Hepatocyte (in vitro differentiated cells): ENCODE measurements at regions not wholly inside any gene's neighbourhood (a gene's known extent, or its start where the extent isn't known, plus 50 kb on each side); places are given as distances from the start of the nearest gene placed in this dataset.

Source experiments
- DNase-seq: peaks from one replicate; pipeline ENCODE4 v3.0.0-alpha.2; 2016; ENCODE audit warnings: low spot score
- H2AFZ ChIP-seq: fragments of 200-600 bp; sonication (generic); 2 replicates; pipeline ENCODE4 v1.6.0; 2016; ENCODE audit warnings: antibody characterized with exemption, mild to moderate bottlenecking
- H3K27ac ChIP-seq: fragments of 200-600 bp; sonication (generic); 2 replicates; pipeline ENCODE4 v1.5.1; 2016; ENCODE audit warnings: mild to moderate bottlenecking
- H3K27me3 ChIP-seq: fragments of 200-600 bp; sonication (generic); 2 replicates; pipeline ENCODE4 v1.6.1; 2016
- H3K36me3 ChIP-seq: fragments of 200-600 bp; sonication (generic); replicated peaks from 2 replicates; pipeline ENCODE4 v1.5.1; 2016; ENCODE audit warnings: low read depth; ENCODE audit not compliant: insufficient read depth
- H3K4me1 ChIP-seq: fragments of 200-600 bp; sonication (generic); 2 replicates; pipeline ENCODE4 v1.5.1; 2016; ENCODE audit warnings: mild to moderate bottlenecking, moderate library complexity; ENCODE audit not compliant: insufficient read depth
- H3K4me2 ChIP-seq: fragments of 200-600 bp; sonication (generic); 2 replicates; pipeline ENCODE4 v1.6.0; 2016
- H3K4me3 ChIP-seq: fragments of 200-600 bp; sonication (generic); 2 replicates; pipeline ENCODE4 v1.5.1; 2016; ENCODE audit warnings: mild to moderate bottlenecking
- H3K79me2 ChIP-seq: fragments of 200-600 bp; sonication (generic); 2 replicates; pipeline ENCODE4 v1.6.0; 2017; ENCODE audit warnings: mild to moderate bottlenecking
- H3K9me2 ChIP-seq: fragments of 200-600 bp; sonication (generic); replicated peaks from 2 replicates; pipeline ENCODE4 v1.6.0; 2017; ENCODE audit warnings: mild to moderate bottlenecking; ENCODE audit not compliant: insufficient read depth
- H3K9me3 ChIP-seq: fragments of 200-600 bp; sonication (generic); 2 replicates; pipeline ENCODE4 v1.5.1; 2016; ENCODE audit warnings: low read depth, mild to moderate bottlenecking
- H4K20me1 ChIP-seq: fragments of 200-600 bp; sonication (generic); 2 replicates; pipeline ENCODE4 v1.6.0; 2016; ENCODE audit warnings: mild to moderate bottlenecking; ENCODE audit not compliant: insufficient read depth, poor library complexity, severe bottlenecking
- EZH2 ChIP-seq: fragments of 200-600 bp; sonication (generic); IDR thresholded peaks from 2 replicates; pipeline ENCODE4 v1.6.1; 2016; ENCODE audit warnings: antibody characterized with exemption, mild to moderate bottlenecking, borderline replicate concordance
- EZH2phosphoT487 ChIP-seq: fragments of 200-600 bp; sonication (generic); IDR thresholded peaks from one replicate; pipeline ENCODE4 v1.6.1; 2018; ENCODE audit warnings: antibody characterized with exemption, mild to moderate bottlenecking, low read depth, moderate library complexity; ENCODE audit not compliant: unreplicated experiment, severe bottlenecking
- WGBS: methylation state at CpG from one replicate; pipeline ENCODE4 v1.1.6; 2016; ENCODE audit warnings: low lambda C conversion rate; ENCODE audit errors: missing lambda C conversion rate; 5-methylcytosine and 5-hydroxymethylcytosine counted together
- TF ChIP-seq, protein P1 (sequence below): fragments of 200-600 bp; sonication (generic); IDR thresholded peaks from 2 replicates; pipeline ENCODE4 v1.5.1; 2016; ENCODE audit warnings: antibody characterized with exemption, mild to moderate bottlenecking; ENCODE audit not compliant: poor library complexity

DNA sequence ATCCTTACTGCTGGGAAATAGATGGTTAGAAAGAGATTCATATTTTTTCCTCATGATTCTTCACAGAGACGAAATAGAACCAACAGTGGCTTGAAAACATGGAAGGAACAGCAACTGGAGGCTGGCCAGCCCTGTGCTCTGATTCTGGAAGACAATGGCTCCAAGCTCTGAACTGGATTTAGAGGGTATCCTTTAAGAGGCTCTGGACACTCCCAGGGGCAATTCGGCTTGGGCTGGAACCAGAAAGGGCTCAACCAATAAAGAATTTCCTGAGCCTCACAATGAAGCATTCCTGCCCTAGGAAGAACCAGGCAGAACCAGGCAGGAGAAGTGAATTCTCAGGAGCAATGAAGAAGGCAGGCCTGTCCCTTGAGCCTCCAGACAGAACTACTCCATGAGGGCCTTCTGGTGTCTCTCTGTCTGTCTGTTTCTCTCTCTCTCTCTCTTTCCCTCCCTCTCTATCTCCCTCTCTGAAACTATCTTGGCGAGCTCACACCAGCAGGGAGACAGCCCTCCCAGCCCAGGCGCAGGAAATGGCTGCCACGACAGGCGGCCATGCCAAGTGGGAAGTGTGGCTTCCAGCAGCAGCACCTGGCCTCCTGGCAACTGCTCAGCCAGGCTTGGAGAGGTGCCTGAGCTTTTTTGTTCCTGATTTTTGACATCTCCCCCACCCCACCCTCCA is 93.3 kb downstream of the RCN1 start:
- no peak overlapping the region for H3K4me3 ChIP-seq
- H3K4me2 ChIP-seq: no peak overlapping the region
- H3K79me2 ChIP-seq: no peaks in the 10 kb centered on the region
- no peaks in the 10 kb centered on the region for H3K9me2 ChIP-seq
- H3K9me3 ChIP-seq: no peaks in the 10 kb centered on the region
- H2AFZ ChIP-seq: no peak overlapping the region
- DNase-seq: no peak
- TF ChIP-seq EZH2phosphoT487: no peak
- TF ChIP-seq, protein P1, sequence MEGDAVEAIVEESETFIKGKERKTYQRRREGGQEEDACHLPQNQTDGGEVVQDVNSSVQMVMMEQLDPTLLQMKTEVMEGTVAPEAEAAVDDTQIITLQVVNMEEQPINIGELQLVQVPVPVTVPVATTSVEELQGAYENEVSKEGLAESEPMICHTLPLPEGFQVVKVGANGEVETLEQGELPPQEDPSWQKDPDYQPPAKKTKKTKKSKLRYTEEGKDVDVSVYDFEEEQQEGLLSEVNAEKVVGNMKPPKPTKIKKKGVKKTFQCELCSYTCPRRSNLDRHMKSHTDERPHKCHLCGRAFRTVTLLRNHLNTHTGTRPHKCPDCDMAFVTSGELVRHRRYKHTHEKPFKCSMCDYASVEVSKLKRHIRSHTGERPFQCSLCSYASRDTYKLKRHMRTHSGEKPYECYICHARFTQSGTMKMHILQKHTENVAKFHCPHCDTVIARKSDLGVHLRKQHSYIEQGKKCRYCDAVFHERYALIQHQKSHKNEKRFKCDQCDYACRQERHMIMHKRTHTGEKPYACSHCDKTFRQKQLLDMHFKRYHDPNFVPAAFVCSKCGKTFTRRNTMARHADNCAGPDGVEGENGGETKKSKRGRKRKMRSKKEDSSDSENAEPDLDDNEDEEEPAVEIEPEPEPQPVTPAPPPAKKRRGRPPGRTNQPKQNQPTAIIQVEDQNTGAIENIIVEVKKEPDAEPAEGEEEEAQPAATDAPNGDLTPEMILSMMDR: no peak
- no peak for TF ChIP-seq EZH2
- no peaks in the 10 kb centered on the region for H3K4me1 ChIP-seq
- WGBS: 90% methylated on average over 6 of the region's 6 CpGs
- no peaks in the 10 kb centered on the region for H4K20me1 ChIP-seq
- H3K27me3 ChIP-seq: peaks cover 6% of the 10 kb centered on the region
- no peaks in the 10 kb centered on the region for H3K36me3 ChIP-seq
- no peak overlapping the region for H3K27ac ChIP-seq

DNA sequence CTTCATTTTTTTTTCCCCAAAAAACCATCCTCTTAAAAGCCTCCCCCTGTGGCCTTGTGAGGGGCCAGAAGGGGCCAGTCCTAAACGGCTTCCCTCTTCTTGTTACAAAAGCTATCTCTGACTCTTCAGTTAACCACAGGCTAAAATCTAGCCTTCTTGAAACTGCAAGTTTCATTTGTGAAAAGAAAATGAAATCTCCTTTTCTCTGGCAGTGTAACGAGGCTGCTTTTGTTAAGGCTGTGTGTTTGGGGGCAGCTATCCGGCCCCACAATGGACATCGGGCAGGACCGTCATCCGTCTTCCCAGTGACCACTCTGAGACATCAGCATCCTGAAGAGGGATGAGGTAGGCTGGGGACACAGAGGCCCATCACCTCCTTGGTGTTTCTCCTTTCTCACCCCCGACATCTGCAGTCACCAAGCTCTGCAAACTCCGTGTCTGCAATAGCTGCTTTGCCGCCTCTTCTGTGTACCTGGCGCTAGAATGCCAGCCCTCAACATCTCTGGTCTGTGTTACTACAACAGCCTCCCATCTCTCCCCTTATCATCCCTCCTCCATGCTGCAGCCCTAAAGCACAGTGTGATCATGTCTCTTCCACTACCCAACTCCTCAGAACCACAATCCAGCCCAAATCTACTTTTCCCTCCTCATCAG is 94.0 kb downstream of the RCN1 start:
- no peak for DNase-seq
- WGBS: 91% methylated on average over 10 of the region's 10 CpGs
- no peaks in the 10 kb centered on the region for H3K79me2 ChIP-seq
- no peak overlapping the region for H3K4me2 ChIP-seq
- H3K9me3 ChIP-seq: no peaks in the 10 kb centered on the region
- no peaks in the 10 kb centered on the region for H3K9me2 ChIP-seq
- no peaks in the 10 kb centered on the region for H4K20me1 ChIP-seq
- H2AFZ ChIP-seq: no peak overlapping the region
- H3K4me3 ChIP-seq: no peak overlapping the region
- TF ChIP-seq EZH2phosphoT487 (no peak), EZH2 (no peak)
- TF ChIP-seq, protein P1: no peak
- no peaks in the 10 kb centered on the region for H3K36me3 ChIP-seq
- no peaks in the 10 kb centered on the region for H3K4me1 ChIP-seq
- peaks cover 6% of the 10 kb centered on the region for H3K27me3 ChIP-seq
- no peak overlapping the region for H3K27ac ChIP-seq

DNA sequence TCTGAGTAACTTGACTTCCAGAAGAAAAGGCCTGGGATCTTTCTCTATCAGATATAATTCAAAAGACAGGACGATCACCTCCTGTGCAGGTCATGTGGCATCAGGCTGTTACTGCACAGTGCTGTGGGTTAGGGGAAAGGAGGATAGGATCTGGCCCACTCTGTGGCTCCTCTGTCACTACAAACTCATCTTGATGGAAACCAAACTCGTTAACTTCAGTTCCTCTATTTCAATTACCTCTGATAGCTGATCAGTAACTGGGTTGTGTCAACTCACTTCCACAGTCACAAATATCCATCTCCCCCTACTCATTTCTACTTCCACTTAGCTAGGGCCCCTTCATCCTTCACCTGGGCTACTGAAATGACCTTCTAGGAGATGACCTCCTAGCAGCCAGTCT is 95.2 kb downstream of the RCN1 start:
- no peaks in the 10 kb centered on the region for H3K9me3 ChIP-seq
- no peak overlapping the region for H3K27ac ChIP-seq
- H3K27me3 ChIP-seq: peaks cover 6% of the 10 kb centered on the region
- no peaks in the 10 kb centered on the region for H3K36me3 ChIP-seq
- H3K79me2 ChIP-seq: no peaks in the 10 kb centered on the region
- no peak overlapping the region for H3K4me3 ChIP-seq
- no peaks in the 10 kb centered on the region for H3K9me2 ChIP-seq
- no peak for DNase-seq
- no peaks in the 10 kb centered on the region for H3K4me1 ChIP-seq
- no peaks in the 10 kb centered on the region for H4K20me1 ChIP-seq
- no peak overlapping the region for H2AFZ ChIP-seq
- TF ChIP-seq, protein P1: no peak
- TF ChIP-seq EZH2phosphoT487: no peak
- TF ChIP-seq EZH2: no peak
- 67% methylated on average over 2 of the region's 2 CpGs for WGBS
- no peak overlapping the region for H3K4me2 ChIP-seq
